ENCODE measurements at regions not wholly inside any gene's neighbourhood (a gene's known extent, or its start where the extent isn't known, plus 50 kb on each side); places are given as distances from the start of the nearest gene placed in this dataset.

GRCh38 chr5:135705141-135705631 is 126.4 kb upstream of the CXCL14 start:
- TF ChIP-seq CTCF (IDR thresholded peaks at IDR 0.05) (peak in 1 of 7 experiments; percentile 14), POLR2A (IDR thresholded peaks at IDR 0.05) (no peak)

Data from body of pancreas (tissue), 4 donors.